Muscle of back (tissue), 3 donors: ENCODE measurements at regions not wholly inside any gene's neighbourhood (a gene's known extent, or its start where the extent isn't known, plus 50 kb on each side); places are given as distances from the start of the nearest gene placed in this dataset.
"Not testable (repeated sequence)": the region's sequence is repeated elsewhere in the genome, so short reads cannot be mapped to it uniquely, and the experiment has no call there.

Source experiments
- DNase-seq, 3 donors: peaks; one replicate each; pipeline versions ENCODE4 v3.0.0 to v3.0.0-alpha.2; 2013

GRCh38 chr1:104946558-104947210 is 1197.0 kb downstream of the AMY1C start:
- DNase-seq: no peak

- DNase-seq: no peak
These were observed 1203.9 kb downstream of the AMY1C start for GRCh38 chr1:104953555-104953954.

- no peak for DNase-seq
These were observed 1223.8 kb downstream of the AMY1C start for GRCh38 chr1:104973516-104973915.

- no peak for DNase-seq
These were observed 1230.0 kb downstream of the AMY1C start for GRCh38 chr1:104979651-104980050.

GRCh38 chr1:104987210-104987609 is 1237.5 kb downstream of the AMY1C start:
- no peak for DNase-seq

- no peak for DNase-seq
These were observed 1239.3 kb downstream of the AMY1C start for GRCh38 chr1:104989012-104989411.

- DNase-seq: no peak
These were observed 1242.0 kb downstream of the AMY1C start for GRCh38 chr1:104991702-104992101.

GRCh38 chr1:105000793-105001192 is 1251.1 kb downstream of the AMY1C start:
- DNase-seq: no peak

GRCh38 chr1:105004515-105004914 is 1254.8 kb downstream of the AMY1C start:
- DNase-seq: no peak

- no peak for DNase-seq
These were observed 1256.0 kb downstream of the AMY1C start for GRCh38 chr1:105005594-105006195.

GRCh38 chr1:105017587-105017986 is 1267.9 kb downstream of the AMY1C start:
- no peak for DNase-seq

- DNase-seq: no peak
These were observed 1274.0 kb downstream of the AMY1C start for GRCh38 chr1:105023719-105024118.

- no peak for DNase-seq
These were observed 1278.3 kb downstream of the AMY1C start for GRCh38 chr1:105027838-105028471.

- no peak for DNase-seq
These were observed 1322.7 kb downstream of the AMY1C start for GRCh38 chr1:105072446-105072845.

- no peak for DNase-seq
These were observed 1323.2 kb downstream of the AMY1C start for GRCh38 chr1:105072850-105073249.

GRCh38 chr1:105073660-105074059 is 1324.0 kb downstream of the AMY1C start:
- DNase-seq: no peak

- DNase-seq: peak; percentile 3 to 38 (median 10)
These were observed 1333.9 kb downstream of the AMY1C start for GRCh38 chr1:105083611-105084010.

GRCh38 chr1:105087506-105087905 is 1337.8 kb downstream of the AMY1C start:
- DNase-seq: no peak

- DNase-seq: no peak
These were observed 1338.5 kb downstream of the AMY1C start for GRCh38 chr1:105088166-105088565.

GRCh38 chr1:105093893-105094292 is 1344.2 kb downstream of the AMY1C start:
- DNase-seq: not testable (repeated sequence)

- no peak for DNase-seq
These were observed 1350.4 kb downstream of the AMY1C start for GRCh38 chr1:105100102-105100501.

- no peak for DNase-seq
These were observed 1351.6 kb downstream of the AMY1C start for GRCh38 chr1:105101261-105101660.

- DNase-seq: no peak
These were observed 1352.7 kb downstream of the AMY1C start for GRCh38 chr1:105102371-105102770.
